ENCODE measurements at regions not wholly inside any gene's neighbourhood (a gene's known extent, or its start where the extent isn't known, plus 50 kb on each side); places are given as distances from the start of the nearest gene placed in this dataset.

DNA sequence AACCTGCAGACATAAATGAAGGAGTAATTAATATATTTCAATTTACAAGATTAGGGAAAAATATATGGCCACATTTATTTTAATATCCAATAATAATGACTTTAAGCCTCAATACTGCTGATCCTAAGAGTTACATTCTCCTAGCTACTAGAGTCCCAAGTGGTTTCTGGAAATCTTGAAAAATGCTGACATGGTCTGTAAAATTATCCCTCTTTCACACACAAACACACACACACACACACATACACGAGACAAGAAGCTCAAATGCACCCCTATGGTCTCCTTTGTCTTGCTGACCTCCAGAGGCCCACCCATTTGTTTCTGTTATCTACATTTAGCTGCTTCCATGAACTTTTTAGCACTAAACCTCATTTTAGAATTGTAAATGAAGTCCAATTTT lies 53.0 kb upstream of the USP15 start:
- TF ChIP-seq, protein P1, sequence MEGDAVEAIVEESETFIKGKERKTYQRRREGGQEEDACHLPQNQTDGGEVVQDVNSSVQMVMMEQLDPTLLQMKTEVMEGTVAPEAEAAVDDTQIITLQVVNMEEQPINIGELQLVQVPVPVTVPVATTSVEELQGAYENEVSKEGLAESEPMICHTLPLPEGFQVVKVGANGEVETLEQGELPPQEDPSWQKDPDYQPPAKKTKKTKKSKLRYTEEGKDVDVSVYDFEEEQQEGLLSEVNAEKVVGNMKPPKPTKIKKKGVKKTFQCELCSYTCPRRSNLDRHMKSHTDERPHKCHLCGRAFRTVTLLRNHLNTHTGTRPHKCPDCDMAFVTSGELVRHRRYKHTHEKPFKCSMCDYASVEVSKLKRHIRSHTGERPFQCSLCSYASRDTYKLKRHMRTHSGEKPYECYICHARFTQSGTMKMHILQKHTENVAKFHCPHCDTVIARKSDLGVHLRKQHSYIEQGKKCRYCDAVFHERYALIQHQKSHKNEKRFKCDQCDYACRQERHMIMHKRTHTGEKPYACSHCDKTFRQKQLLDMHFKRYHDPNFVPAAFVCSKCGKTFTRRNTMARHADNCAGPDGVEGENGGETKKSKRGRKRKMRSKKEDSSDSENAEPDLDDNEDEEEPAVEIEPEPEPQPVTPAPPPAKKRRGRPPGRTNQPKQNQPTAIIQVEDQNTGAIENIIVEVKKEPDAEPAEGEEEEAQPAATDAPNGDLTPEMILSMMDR (conservative IDR thresholded peaks at IDR 0.05) = no peak
- no peak for TF ChIP-seq ZFX (IDR thresholded peaks at IDR 0.05)
